GM18907 (cell line): ENCODE measurements at regions not wholly inside any gene's neighbourhood (a gene's known extent, or its start where the extent isn't known, plus 50 kb on each side); places are given as distances from the start of the nearest gene placed in this dataset.
A peak's percentile ranks its signal among the peaks of the same experiment; 100 is the strongest.
"Not testable (repeated sequence)": the region's sequence is repeated elsewhere in the genome, so short reads cannot be mapped to it uniquely, and the experiment has no call there.

Source experiments
- ATAC-seq: cut with Tn5 transposase; IDR thresholded peaks from one replicate; pipeline ENCODE4 v1.9.1; 2021; ENCODE audit warnings: mild to moderate bottlenecking, moderate library complexity; ENCODE audit not compliant: unreplicated experiment

GRCh38 chr6:145118224-145118623 lies 617.1 kb downstream of the EPM2A start:
- ATAC-seq: no peak

- no peak for ATAC-seq
These were observed 616.2 kb downstream of the EPM2A start for GRCh38 chr6:145119081-145119480.

GRCh38 chr6:145132709-145133108 lies 602.6 kb downstream of the EPM2A start:
- no peak for ATAC-seq

GRCh38 chr6:145135702-145136101 lies 599.6 kb downstream of the EPM2A start:
- ATAC-seq: no peak

- ATAC-seq: no peak
These were observed 597.9 kb downstream of the EPM2A start for GRCh38 chr6:145137425-145137824.

- no peak for ATAC-seq
These were observed 596.7 kb downstream of the EPM2A start for GRCh38 chr6:145138469-145139139.

- ATAC-seq: no peak
These were observed 596.0 kb downstream of the EPM2A start for GRCh38 chr6:145139140-145139850.

GRCh38 chr6:145139895-145140294 lies 595.4 kb downstream of the EPM2A start:
- no peak for ATAC-seq

- no peak for ATAC-seq
These were observed 593.7 kb downstream of the EPM2A start for GRCh38 chr6:145141572-145141971.

GRCh38 chr6:145142958-145143357 lies 592.4 kb downstream of the EPM2A start:
- no peak for ATAC-seq

GRCh38 chr6:145143379-145143778 lies 591.9 kb downstream of the EPM2A start:
- no peak for ATAC-seq

- no peak for ATAC-seq
These were observed 587.8 kb downstream of the EPM2A start for GRCh38 chr6:145147559-145147958.

- peak; percentile 78 for ATAC-seq
These were observed 587.2 kb downstream of the EPM2A start for GRCh38 chr6:145147981-145148749.

- no peak for ATAC-seq
These were observed 586.5 kb downstream of the EPM2A start for GRCh38 chr6:145148776-145149175.

- ATAC-seq: no peak
These were observed 583.7 kb downstream of the EPM2A start for GRCh38 chr6:145151624-145152023.

- no peak for ATAC-seq
These were observed 581.8 kb downstream of the EPM2A start for GRCh38 chr6:145153495-145153894.

GRCh38 chr6:145155411-145155810 lies 579.9 kb downstream of the EPM2A start:
- ATAC-seq: no peak

- ATAC-seq: no peak
These were observed 579.2 kb downstream of the EPM2A start for GRCh38 chr6:145155873-145156782.

GRCh38 chr6:145158636-145159035 lies 576.7 kb downstream of the EPM2A start:
- ATAC-seq: not testable (repeated sequence)

- ATAC-seq: no peak
These were observed 575.4 kb downstream of the EPM2A start for GRCh38 chr6:145159921-145160320.

- ATAC-seq: no peak
These were observed 573.8 kb downstream of the EPM2A start for GRCh38 chr6:145161501-145161900.
